GM20431 (cell line): ENCODE measurements at regions not wholly inside any gene's neighbourhood (a gene's known extent, or its start where the extent isn't known, plus 50 kb on each side); places are given as distances from the start of the nearest gene placed in this dataset.
"Not testable (repeated sequence)": the region's sequence is repeated elsewhere in the genome, so short reads cannot be mapped to it uniquely, and the experiment has no call there.

Experiments
- in situ Hi-C: fragments of 300-500 bp; cut with MseI, MboI; formaldehyde crosslinking; loops from one replicate; pipeline ENCODE4 v1.15.0; 2020; ENCODE audit warnings: low sequenced_read_pairs; ENCODE audit not compliant: unreplicated experiment

- in situ Hi-C loops, result no loop called here
Measured at GRCh38 chr6:164660781-164661180, 648.6 kb downstream of the C6orf118 start.

- in situ Hi-C loops, result no loop called here
Measured at GRCh38 chr6:164640956-164641355, 668.4 kb downstream of the C6orf118 start.

GRCh38 chr6:164628302-164628931 is 681.0 kb downstream of the C6orf118 start:
- in situ Hi-C loops, result no loop called here

GRCh38 chr6:164616917-164617524 is 692.4 kb downstream of the C6orf118 start:
- in situ Hi-C loops, result no loop called here

- in situ Hi-C loops, result no loop called here
Measured at GRCh38 chr6:164612751-164613150, 696.7 kb downstream of the C6orf118 start.

- in situ Hi-C loops, result not testable (repeated sequence)
Measured at GRCh38 chr6:164610859-164611258, 698.5 kb downstream of the C6orf118 start.

GRCh38 chr6:164602415-164602814 is 707.0 kb downstream of the C6orf118 start:
- in situ Hi-C loops, result not testable (repeated sequence)

GRCh38 chr6:164581563-164581962 is 727.8 kb downstream of the C6orf118 start:
- in situ Hi-C loops, result no loop called here

- in situ Hi-C loops, result no loop called here
Measured at GRCh38 chr6:164579035-164579434, 730.4 kb downstream of the C6orf118 start.

- in situ Hi-C loops, result no loop called here
Measured at GRCh38 chr6:164578616-164579015, 730.8 kb downstream of the C6orf118 start.

- in situ Hi-C loops, result no loop called here
Measured at GRCh38 chr6:164570801-164571200, 738.6 kb downstream of the C6orf118 start.

- in situ Hi-C loops, result no loop called here
Measured at GRCh38 chr6:164569509-164569908, 739.9 kb downstream of the C6orf118 start.

GRCh38 chr6:164563924-164564323 is 745.5 kb downstream of the C6orf118 start:
- in situ Hi-C loops, result no loop called here

GRCh38 chr6:164561656-164562055 is 747.7 kb downstream of the C6orf118 start:
- in situ Hi-C loops, result no loop called here

GRCh38 chr6:164554700-164555476 is 754.5 kb downstream of the C6orf118 start:
- in situ Hi-C loops, result no loop called here

- in situ Hi-C loops, result no loop called here
Measured at GRCh38 chr6:164554226-164554625, 755.2 kb downstream of the C6orf118 start.

GRCh38 chr6:164551706-164552105 is 757.7 kb downstream of the C6orf118 start:
- in situ Hi-C loops, result no loop called here

- in situ Hi-C loops, result no loop called here
Measured at GRCh38 chr6:164547076-164547475, 762.3 kb downstream of the C6orf118 start.

GRCh38 chr6:164546263-164546662 is 763.1 kb downstream of the C6orf118 start:
- in situ Hi-C loops, result no loop called here

GRCh38 chr6:164534070-164534766 is 775.2 kb downstream of the C6orf118 start:
- in situ Hi-C loops, result no loop called here

- in situ Hi-C loops, result no loop called here
Measured at GRCh38 chr6:164533045-164533362, 776.4 kb downstream of the C6orf118 start.
